C4-2B (cell line): ENCODE measurements at regions not wholly inside any gene's neighbourhood (a gene's known extent, or its start where the extent isn't known, plus 50 kb on each side); places are given as distances from the start of the nearest gene placed in this dataset.
"Not testable (repeated sequence)": the region's sequence is repeated elsewhere in the genome, so short reads cannot be mapped to it uniquely, and the experiment has no call there.

ENCODE experiments used
- H3K27ac ChIP-seq: fragments of 450-650 bp; 2 replicates; pipeline ENCODE4 v1.5.1; 2017
- ZFX ChIP-seq: fragments of 450-650 bp; IDR thresholded peaks from 2 replicates; pipeline ENCODE4 v1.6.1; 2017
- TF ChIP-seq, protein P1 (sequence below): fragments of 450-650 bp; conservative IDR thresholded peaks from 2 replicates; pipeline ENCODE4 v1.5.1; 2017; ENCODE audit warnings: mild to moderate bottlenecking

DNA sequence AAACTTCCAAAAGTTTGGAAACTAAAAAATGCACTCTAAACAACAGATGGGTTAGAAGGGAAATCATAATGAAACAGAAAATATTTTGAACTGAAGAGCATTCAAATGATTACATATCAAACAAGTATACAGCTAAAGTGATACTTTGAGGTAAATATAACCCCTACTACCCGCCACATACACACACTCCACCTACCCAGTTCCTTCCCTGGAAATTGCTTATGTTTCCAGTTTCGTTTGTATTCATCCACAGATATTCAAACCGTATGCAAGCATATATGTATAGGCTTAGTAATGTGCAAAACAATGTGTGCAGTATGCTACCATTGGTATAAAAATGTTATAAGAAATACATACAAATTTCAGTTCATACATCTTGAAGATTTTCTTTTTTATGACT lies 95.5 kb downstream of the SMIM20 start:
- TF ChIP-seq ZFX: no peak
- TF ChIP-seq, protein P1, sequence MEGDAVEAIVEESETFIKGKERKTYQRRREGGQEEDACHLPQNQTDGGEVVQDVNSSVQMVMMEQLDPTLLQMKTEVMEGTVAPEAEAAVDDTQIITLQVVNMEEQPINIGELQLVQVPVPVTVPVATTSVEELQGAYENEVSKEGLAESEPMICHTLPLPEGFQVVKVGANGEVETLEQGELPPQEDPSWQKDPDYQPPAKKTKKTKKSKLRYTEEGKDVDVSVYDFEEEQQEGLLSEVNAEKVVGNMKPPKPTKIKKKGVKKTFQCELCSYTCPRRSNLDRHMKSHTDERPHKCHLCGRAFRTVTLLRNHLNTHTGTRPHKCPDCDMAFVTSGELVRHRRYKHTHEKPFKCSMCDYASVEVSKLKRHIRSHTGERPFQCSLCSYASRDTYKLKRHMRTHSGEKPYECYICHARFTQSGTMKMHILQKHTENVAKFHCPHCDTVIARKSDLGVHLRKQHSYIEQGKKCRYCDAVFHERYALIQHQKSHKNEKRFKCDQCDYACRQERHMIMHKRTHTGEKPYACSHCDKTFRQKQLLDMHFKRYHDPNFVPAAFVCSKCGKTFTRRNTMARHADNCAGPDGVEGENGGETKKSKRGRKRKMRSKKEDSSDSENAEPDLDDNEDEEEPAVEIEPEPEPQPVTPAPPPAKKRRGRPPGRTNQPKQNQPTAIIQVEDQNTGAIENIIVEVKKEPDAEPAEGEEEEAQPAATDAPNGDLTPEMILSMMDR: no peak

DNA sequence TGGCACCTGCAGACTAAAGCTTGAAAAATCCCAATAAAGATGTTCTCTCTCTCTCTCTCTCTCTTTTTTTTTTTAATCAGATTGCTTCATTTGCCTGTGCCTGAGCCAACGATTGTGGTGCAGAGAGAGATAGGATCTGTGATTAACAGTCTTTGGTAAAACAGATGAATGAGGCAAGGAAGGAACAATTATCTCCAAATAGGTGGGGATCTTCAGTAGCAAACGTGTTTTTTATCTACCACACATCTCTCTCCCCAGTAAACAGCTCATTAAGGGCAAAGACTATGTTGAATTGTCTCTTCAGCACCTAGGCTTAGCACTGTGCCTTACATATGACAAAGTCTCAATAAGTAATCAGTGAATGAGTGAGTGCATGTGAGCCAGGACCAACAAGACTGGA lies 96.3 kb downstream of the SMIM20 start:
- no peak overlapping the region for H3K27ac ChIP-seq
- TF ChIP-seq, protein P1: no peak
- TF ChIP-seq ZFX: no peak

More for the DNA sequence above, 95.5 kb downstream of the SMIM20 start:
- H3K27ac ChIP-seq: no peak overlapping the region

DNA sequence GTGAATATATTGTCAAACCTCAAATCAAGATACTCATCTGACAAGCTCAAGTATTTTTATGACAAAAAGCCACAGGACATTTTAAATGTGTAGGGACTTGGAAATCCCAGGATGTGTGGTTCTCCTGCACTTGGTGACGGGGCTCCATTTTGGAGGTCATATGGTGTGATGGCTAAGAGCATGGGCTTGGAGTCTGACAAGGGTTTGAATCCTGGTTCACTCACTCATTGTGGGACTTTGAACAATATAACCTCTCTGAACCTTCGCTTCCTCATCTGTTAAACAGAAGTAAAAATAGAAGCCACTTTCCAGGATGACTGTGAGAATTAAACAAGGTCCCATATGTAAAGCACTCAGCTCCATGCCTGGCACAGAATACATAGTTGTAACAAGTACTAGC lies 99.6 kb downstream of the SMIM20 start:
- no peak overlapping the region for H3K27ac ChIP-seq
- TF ChIP-seq ZFX: no peak
- TF ChIP-seq, protein P1: no peak

DNA sequence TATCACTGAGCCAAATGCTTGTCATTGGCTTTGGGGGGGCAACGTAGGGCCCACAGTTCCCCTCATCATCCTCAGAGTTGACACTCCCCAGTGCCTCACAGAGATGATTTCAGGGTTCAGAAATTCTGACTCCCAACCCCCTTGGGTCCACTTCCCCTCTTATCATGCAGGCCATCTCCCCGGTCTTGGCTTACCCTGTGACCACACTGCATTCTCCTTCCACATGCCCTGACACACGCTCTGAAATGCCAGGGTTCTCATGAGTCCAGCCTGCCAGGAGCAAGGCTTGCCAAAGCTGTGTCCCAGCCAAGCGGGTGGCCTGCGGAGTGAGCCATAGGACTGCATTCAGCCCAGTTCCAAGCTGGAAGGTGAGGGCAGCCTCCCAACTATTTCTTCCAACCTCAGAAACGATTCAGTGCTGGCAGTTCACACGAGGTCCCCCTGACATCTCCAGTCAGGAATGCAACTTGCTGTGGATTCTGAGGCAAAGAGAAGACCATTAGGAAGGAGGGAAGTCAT lies 101.2 kb downstream of the SMIM20 start:
- no peak overlapping the region for H3K27ac ChIP-seq
- TF ChIP-seq, protein P1: no peak
- TF ChIP-seq ZFX: no peak

DNA sequence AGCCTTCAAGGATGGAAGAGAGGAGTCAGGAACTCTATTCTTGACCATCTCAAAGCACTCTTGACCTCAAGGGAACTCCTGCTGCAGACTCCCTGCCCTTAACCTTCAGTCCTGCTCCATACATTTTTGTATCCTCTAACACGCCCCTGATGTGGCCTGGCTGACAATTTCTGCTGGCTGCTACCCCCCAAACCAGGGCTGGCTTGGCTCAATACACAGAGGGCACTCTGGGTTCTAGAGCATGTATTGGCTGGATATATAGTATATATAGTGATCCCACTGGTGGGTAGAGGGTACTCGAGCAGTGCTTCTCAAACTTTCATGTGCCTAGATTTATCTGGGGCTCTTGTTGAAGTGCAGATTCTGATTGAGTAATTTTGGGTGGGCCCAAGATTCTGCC lies 101.9 kb downstream of the SMIM20 start:
- TF ChIP-seq ZFX: no peak
- TF ChIP-seq, protein P1: no peak
- H3K27ac ChIP-seq: no peak overlapping the region

DNA sequence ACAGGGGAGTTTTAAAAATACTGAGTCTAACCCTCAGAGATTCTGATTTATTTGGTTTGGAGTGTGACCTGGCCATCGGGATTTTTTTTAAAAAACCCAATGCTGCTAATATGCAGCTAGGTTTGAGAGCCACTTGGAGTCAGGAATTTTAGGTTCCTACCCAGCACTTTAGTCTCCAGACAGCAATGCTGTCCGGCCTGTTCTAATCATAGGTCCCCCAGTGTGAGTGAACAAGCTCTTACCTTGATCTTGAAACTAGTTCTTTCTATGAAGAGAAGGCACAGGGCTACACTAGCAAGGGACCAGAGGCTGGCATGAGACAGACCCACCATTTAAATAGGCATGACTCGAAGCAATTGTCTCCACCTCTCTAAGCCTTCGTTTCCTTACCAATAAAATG lies 103.5 kb downstream of the SMIM20 start:
- H3K27ac ChIP-seq: no peak overlapping the region
- TF ChIP-seq ZFX: no peak
- TF ChIP-seq, protein P1: no peak

DNA sequence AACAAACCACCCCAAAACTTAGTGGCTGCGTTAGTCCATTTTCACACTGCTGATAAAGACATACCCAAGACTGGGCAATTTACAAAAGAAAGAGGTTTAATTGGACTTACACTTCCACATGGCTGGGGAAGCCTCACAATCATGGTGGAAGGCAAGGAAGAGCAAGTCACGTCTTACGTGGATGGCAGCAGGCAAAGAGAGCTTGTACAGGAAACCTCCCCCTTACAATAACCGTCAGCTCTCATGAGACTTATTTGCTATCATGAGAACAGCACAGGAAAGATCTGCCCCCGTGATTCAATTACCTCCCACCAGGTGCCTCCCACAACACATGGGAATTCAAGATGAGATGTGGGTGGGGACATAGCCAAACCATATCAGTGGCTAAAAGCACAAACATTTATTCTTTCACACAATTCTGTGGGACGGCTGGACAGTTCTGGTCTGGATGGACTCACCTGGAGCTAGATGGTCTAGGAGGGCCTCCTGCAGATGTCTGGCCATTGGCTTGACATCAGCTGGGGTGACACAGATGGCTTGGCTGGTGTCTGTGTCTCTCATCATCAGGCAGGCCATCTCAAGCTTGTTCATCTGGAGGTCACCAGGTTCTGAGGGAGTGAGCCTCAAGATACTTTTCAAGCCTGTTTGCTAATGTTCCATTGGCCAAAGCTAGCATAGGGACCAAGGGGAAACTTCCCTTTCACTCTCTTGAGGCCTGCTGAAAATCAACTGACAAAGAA lies 104.1 kb downstream of the SMIM20 start:
- not testable (repeated sequence) for H3K27ac ChIP-seq

DNA sequence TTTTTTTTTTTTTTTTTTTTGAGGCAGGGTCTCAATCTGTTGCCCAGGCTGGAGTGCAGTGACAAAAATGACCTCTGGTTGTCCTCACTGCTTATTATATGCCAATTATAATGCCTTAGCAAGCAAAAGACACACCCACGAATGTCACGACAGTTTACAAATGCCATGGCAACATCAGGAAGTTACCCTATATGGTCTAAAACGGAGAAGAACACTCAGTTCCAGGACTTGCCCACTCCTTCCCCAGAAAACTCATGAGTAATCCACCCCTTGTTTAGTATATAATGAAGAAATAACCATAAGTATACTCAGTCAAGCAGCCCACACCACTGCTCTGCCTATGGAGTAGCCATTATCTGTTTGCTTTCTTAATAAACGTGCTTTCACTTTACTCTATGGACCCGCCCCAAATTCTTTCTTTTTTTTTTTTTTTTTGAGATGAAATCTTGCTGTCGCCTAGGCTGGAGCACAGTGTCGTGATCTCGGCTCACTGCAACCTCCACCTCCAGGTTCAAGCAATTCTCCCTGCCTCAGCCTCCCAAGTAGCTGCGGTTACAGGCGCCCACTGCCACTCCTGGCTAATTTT lies 106.2 kb downstream of the SMIM20 start:
- H3K27ac ChIP-seq: no peak overlapping the region
- no peak for TF ChIP-seq ZFX
- TF ChIP-seq, protein P1: no peak
